ENCODE measurements at regions not wholly inside any gene's neighbourhood (a gene's known extent, or its start where the extent isn't known, plus 50 kb on each side); places are given as distances from the start of the nearest gene placed in this dataset.

GRCh38 chr18:68256418-68257067, 458.4 kb downstream of the TMX3 start:
- Histone ChIP-seq H3K9me3 (ENCODE audit: insufficient read depth in 2 of 2, low read depth in 1 of 2, low read length in 1 of 2) (0 out of 4 replicates have a peak, but pooled peaks cover 0 to under 1% of the 10 kb centered on the region in 2 experiments), H3K14ac (ENCODE audit: insufficient read length) (no peak overlapping the region), H2AFZ (ENCODE audit: low read length) (no peak overlapping the region), H3K56ac (replicated peaks; ENCODE audit: insufficient read length, low read depth, low read length) (no peak overlapping the region), H3K4me2 (ENCODE audit: insufficient read depth in 1 of 2, low read depth in 2 of 2, low read length in 2 of 2) (no peak overlapping the region), H3K23me2 (ENCODE audit: low read depth, low read length) (no peaks in the 10 kb centered on the region), H2AK5ac (ENCODE audit: low read depth, low read length) (no peak overlapping the region), H2BK120ac (replicated peaks; ENCODE audit: low read depth, low read length) (no peak overlapping the region), H4K20me1 (replicated peaks in 1 of 2; ENCODE audit: control insufficient read depth in 1 of 2, insufficient read depth in 2 of 2, low read length in 2 of 2) (no peaks in the 10 kb centered on the region), H3K27me3 (replicated peaks in 1 of 4; ENCODE audit: control insufficient read depth in 3 of 4, extremely low read depth in 1 of 4, insufficient read depth in 3 of 4, low read length in 3 of 4) (no peaks in the 10 kb centered on the region), H2BK20ac (ENCODE audit: low read length) (no peak overlapping the region), H2BK5ac (ENCODE audit: low read depth, low read length) (no peak overlapping the region), H3K4ac (replicated peaks; ENCODE audit: insufficient read length, low read depth, low read length) (no peak overlapping the region), H4K8ac (ENCODE audit: extremely low read depth, insufficient read depth, low read length) (no peak overlapping the region), H3K36me3 (ENCODE audit: control insufficient read depth in 2 of 4, insufficient read depth in 4 of 4, low read length in 3 of 4) (no peaks in the 10 kb centered on the region), H4K5ac (ENCODE audit: insufficient read length, low read depth, low read length) (no peak overlapping the region), H3K79me2 (ENCODE audit: control insufficient read depth in 1 of 2, insufficient read depth in 2 of 2, low read length in 2 of 2) (no peaks in the 10 kb centered on the region), H3K79me1 (ENCODE audit: low read depth, low read length) (no peaks in the 10 kb centered on the region), H3K4me1 (replicated peaks in 1 of 4; ENCODE audit: control insufficient read depth in 3 of 4, insufficient read depth in 4 of 4, low read length in 3 of 4) (no peaks in the 10 kb centered on the region), H4K91ac (replicated peaks; ENCODE audit: insufficient read length, low read length) (no peak overlapping the region), H3K27ac (ENCODE audit: low read depth, low read length) (no peak overlapping the region), H3K18ac (ENCODE audit: extremely low read depth, low read length) (no peak overlapping the region), H3K9ac (replicated peaks in 1 of 4; ENCODE audit: extremely low read depth in 1 of 4, low read depth in 3 of 4, low read length in 3 of 4) (no peak overlapping the region), H2BK12ac (ENCODE audit: low read depth, low read length) (no peak overlapping the region), H2BK15ac (ENCODE audit: low read length) (no peak overlapping the region), H3K4me3 (ENCODE audit: extremely low read depth in 1 of 4, insufficient read depth in 2 of 4, low read depth in 3 of 4, low read length in 4 of 4) (no peak overlapping the region), H3K23ac (ENCODE audit: insufficient read length) (no peak overlapping the region)
- WGBS, 2 experiments (ENCODE audit: extremely low coverage in 1 of 2, insufficient coverage in 1 of 2, insufficient read length in 1 of 2, insufficient replicate concordance in 2 of 2, low coverage in 1 of 2, low lambda C conversion rate in 2 of 2, missing lambda C conversion rate in 1 of 2): 83% methylated on average over 3 of the region's 3 CpGs; no CpG with 5 or more reads in 1 of the 2 experiments
- ChIA-PET CTCF (ENCODE audit: partially characterized antibody) (no interaction called here), POLR2A (ENCODE audit: partially characterized antibody) (no interaction called here)
- DNase-seq (ENCODE audit: low read depth in 1 of 2, low spot score in 2 of 2) (no peak), FAIRE-seq (no peak)
- TF ChIP-seq NRF1 (IDR thresholded peaks at IDR 0.05; ENCODE audit: low read depth, low read length): no peak
- TF ChIP-seq GTF2F1 (IDR thresholded peaks at IDR 0.05; ENCODE audit: borderline replicate concordance, low read depth, low read length): no peak
- no peak for TF ChIP-seq FOSL1 (IDR thresholded peaks at IDR 0.05; ENCODE audit: insufficient read depth, low read depth, low read length)
- TF ChIP-seq JUND (IDR thresholded peaks at IDR 0.05; ENCODE audit: low read length): no peak
- no peak for TF ChIP-seq KDM4A (IDR thresholded peaks at IDR 0.05; ENCODE audit: low read depth, low read length, severe bottlenecking)
- no peak for TF ChIP-seq SIX5 (IDR thresholded peaks at IDR 0.05; ENCODE audit: low read depth, low read length)
- no peak for TF ChIP-seq BRCA1 (IDR thresholded peaks at IDR 0.05; ENCODE audit: low read depth, low read length)
- TF ChIP-seq ATF2 (IDR thresholded peaks at IDR 0.05; ENCODE audit: low read length): no peak
- TF ChIP-seq E2F6 (IDR thresholded peaks at IDR 0.05): no peak
